Pons (tissue), 1 donor: ENCODE measurements at regions not wholly inside any gene's neighbourhood (a gene's known extent, or its start where the extent isn't known, plus 50 kb on each side); places are given as distances from the start of the nearest gene placed in this dataset.

Source experiments
- DNase-seq: peaks from one replicate; pipeline ENCODE4 v3.0.0-alpha.2; 2016; ENCODE audit warnings: low spot score

- no peak for DNase-seq
Measured at GRCh38 chr7:130966246-130967009, 232.4 kb upstream of the KLF14 start.

- no peak for DNase-seq
Measured at GRCh38 chr7:130970196-130970595, 236.2 kb upstream of the KLF14 start.

DNA sequence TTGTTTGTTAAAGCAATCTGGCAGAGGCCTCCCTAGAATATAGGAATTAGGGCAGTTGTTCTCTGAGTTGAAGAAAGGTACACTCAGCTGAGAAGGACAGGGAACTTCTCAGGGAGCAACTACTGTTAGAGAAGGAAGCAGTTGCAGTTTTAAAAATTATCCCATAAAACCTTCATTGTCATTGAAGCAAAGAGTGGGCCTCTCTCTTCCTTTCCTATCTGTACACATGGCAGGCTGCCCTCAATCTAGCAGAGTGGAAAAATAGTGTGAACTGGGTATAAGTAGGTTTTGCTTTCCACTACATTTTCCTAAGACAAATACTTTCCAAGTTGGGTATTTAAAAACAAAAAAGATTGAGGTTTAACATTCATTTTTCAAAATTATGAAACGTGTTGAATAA lies 236.7 kb upstream of the KLF14 start:
- no peak for DNase-seq

- DNase-seq, result no peak
Measured at GRCh38 chr7:130971297-130971696, 237.3 kb upstream of the KLF14 start.

DNA sequence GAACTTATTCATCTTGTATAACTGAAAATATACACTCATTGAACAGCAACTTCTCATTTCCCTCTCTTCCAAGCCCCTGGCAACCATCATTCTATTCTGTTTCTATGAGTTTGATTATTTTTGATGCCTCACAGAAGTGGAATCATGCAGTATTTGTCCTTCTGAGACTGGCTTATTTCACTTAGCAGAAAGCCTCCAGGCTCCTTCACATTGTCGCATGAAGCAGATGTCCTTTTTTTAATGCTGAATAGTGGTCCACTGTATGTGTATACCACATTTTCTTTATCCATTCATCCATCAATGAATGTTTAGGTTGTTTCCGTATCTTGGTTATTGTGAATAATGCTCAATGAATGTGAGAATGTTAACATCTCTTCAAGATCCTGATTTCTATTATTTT lies 238.2 kb upstream of the KLF14 start:
- no peak for DNase-seq

GRCh38 chr7:130973637-130974036 lies 239.6 kb upstream of the KLF14 start:
- no peak for DNase-seq

DNA sequence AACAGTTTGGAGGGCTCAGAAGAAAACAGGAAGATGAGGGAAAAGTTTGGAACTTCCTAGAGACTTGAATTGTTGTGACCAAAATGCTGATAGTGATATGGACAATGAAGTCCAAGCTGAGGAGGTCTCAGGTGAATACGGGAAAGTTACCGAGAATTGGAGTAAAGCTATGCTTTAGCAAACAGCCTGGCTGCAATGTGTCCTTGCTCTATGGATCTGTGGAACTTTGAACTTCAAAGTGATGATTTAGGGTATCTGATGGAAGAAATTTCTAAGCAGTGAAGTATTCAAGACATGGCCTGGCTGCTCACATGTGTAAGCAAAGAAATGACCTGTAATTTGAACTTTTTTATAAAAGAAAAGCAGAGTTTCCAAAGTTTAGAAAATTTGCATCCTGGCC lies 240.2 kb upstream of the KLF14 start:
- no peak for DNase-seq

- DNase-seq, result no peak
Measured at GRCh38 chr7:130974794-130975193, 240.8 kb upstream of the KLF14 start.

DNA sequence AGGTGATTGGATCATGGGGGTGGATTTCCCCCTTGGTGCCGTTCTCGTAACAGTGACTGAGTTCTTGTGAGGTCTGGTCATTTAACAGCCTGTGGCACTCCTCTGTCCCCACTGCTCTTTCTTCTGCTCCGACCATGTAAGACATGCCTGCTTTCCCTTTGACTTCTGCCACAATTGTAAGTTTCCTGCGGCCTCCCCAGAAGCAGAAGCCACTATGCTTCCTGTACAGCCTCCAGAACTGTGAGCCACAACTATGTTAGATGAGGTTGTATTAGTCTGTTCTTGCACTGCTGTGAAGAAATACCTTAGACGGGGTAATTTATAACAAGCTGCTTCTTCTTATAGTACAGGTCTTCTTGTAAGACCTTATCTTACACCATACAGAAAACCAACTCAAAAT lies 241.7 kb upstream of the KLF14 start:
- no peak for DNase-seq

GRCh38 chr7:130982160-130982638 lies 248.2 kb upstream of the KLF14 start:
- no peak for DNase-seq

- no peak for DNase-seq
Measured at GRCh38 chr7:130982651-130983050, 248.6 kb upstream of the KLF14 start.

DNA sequence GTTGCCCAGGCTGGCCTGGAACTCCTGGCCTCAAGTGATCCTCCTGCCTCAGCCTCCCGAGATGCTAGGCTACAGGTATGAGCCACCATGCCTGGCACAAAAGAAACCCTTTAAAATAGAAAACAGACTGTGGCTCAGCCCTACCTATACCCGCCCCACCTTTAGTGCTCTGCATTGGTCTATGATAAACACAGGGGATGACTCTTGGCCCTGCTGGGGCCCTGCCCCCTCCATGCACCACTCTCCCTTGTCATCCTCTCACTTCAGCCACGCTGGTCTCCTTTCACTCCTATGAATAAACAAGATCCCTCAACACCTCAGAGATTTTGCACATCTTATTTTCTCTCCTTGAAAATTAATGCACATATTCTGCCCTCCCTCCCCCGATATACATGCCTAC lies 251.4 kb upstream of the KLF14 start:
- no peak for DNase-seq

DNA sequence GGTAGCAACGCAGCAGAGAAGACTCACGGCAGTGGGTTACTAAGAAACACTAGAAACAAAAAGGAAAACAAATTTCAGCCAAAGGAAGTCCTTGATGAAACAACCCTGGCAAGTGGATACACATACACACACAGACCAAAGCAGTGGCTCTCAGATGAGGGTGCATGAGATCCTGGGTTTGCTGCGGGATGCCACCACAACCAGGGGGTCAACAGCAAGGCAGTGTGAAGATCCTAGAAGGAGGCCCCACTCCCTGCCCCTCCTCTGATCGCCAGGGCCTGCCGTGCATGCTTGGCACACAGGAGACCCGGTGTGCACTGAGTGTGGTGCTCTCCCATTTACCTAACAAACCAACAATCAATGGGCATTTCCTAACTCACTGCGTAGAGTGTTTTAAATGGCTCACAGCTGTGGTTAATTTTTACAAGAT lies 252.3 kb upstream of the KLF14 start:
- DNase-seq, result no peak

DNA sequence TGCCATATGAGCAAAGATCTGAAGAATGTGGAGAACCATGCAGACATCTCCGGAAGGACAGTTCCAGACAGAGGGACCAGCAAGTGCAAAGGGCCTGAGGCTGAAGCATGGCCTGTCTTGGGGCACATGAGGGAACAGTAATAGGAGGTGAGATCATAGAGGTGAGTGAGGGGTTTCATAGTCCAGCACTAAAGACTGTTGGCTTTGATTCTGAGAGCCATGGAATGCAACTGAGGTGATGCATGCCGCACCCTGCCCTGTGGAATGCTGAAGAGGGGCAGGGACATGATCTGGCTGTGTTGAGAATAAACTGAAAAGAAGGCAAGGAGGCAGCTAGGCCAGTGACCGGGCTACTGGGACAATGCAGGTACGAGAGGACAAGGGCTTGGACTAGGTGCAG lies 253.1 kb upstream of the KLF14 start:
- no peak for DNase-seq

DNA sequence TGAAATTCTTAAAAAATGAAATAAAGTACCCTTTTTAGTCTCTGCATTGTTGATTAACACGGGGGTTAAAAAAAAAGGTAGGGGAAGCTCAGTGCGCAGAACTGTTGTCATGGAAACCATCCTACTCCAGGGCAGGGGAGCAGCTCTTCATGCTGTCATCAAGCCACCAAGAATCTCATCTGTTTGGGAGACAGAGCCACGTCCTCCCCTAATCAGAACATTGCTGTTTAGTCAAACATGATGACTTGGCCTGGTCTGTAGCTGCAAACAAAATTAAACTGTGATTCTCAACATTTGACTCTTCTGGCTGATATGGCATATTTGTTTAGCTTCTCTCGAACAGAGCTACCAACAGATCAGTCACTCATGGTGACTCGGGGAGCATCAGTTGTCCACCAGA lies 254.4 kb upstream of the KLF14 start:
- DNase-seq, result no peak

DNA sequence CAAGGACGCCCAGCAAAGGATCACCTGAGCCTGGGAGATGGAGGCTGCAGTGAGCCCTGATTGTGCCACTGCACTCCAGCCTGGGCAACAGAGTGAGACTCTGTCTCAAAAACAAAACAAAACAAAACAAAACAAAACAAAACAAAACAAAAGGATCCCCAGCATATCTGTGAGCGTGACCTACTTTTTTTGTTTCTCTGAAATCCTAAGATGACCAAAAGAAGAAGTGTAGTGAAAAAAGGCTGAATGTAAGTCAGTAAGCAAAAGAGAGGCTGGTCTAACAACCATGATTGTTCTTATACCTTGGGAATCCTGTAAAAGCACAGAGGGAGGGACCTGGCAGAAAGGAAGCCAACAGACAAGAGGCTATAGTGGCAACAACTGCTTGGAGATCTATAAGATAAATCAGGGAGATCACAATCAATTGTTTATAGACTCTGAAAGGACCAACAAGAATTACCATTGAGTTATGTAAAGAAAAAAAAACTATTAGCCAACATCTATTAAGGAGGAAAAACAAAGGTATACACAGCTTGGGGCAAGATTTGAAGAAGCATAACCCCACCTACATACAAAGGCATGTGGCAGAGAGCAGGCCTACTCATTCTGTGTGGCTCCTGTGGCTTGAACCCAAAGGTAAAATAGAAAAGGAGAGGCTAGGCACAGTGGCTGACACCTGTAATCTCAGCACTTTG lies 255.2 kb upstream of the KLF14 start:
- no peak for DNase-seq

- no peak for DNase-seq
Measured at GRCh38 chr7:130990178-130990832, 256.3 kb upstream of the KLF14 start.

- no peak for DNase-seq
Measured at GRCh38 chr7:130993671-130994365, 259.8 kb upstream of the KLF14 start.

DNA sequence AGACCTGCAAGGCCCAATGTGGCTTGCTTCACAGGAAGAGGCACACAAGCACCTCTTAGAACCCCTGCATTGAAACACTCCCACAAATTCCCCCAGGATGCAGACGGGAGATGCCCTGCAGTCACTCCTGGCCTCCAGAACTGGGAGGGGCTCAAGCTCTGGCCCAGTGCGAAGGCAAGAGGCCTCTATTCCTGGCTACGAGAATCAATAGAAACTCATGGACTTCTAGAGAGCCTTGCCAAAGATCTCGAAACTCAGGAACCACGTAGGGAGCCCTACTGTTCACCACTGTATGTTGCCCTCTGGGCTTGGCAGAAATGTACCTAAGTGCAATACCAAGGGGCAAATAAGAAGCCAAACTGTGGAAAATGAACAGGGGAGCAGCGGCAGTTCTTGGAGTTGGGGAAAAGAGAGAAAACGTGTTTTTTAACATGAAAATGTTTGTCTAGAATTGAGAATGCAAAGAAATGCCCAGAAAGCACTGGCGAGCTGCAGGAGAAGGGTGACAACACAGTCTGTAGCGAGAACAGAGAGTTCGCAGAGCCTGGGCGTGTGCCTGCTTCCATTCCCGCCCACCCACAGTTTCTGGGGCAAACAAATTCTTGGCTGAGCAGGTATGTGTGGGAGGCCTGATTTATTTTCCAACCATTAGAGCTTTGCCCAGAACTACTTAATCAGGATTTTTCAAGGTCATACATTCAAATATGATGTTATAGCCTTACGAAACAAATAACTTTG lies 260.5 kb upstream of the KLF14 start:
- no peak for DNase-seq

DNA sequence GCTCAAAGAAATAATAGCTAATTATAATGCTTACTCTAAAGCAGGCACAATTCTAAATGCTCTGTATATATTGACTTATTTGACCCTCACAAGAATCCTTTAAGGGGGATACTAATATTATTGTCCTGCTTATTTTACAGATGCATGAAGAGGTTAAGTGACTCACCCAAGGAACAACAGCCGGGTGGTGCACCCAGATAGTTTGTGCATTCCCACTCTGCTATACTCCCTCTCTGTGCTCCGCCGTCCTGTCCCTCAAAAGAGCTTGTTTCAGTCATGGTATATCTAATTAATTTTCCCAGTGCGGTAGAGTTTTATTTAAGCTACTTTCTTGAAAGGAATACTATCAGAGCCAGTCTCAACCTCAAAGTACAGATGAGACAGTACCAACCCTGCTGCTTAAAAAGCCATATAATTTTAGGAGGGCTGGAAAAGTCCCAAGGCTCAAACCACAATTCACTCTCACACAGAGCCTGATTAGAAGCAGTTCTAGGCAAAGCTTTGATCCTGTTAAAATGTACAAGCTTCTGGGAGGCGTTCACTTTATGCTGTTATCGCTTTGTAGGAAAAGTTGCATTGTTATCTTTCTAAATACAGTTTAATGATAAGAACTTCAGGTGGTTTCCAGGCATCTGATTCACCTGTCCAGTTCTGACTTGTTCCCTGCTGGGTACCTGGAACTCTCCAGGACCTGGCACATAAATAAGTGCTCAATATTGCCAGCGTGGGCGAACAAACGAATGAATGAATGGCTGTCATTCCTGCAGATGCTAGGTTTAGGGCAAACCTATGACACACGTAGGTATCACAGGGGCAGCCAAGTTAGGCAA lies 261.5 kb upstream of the KLF14 start:
- DNase-seq, result no peak
